GM23338 (cell line): ENCODE measurements at regions not wholly inside any gene's neighbourhood (a gene's known extent, or its start where the extent isn't known, plus 50 kb on each side); places are given as distances from the start of the nearest gene placed in this dataset.

Source experiments
- ATAC-seq: fragments of 200-7000 bp; cut with Tn5 transposase; 3 replicates; pipeline ENCODE4 v1.9.1; 2020
- DNase-seq: peaks from one replicate; pipeline ENCODE4 v3.0.0-alpha.2; 2015; ENCODE audit warnings: low spot score
- H2AFZ ChIP-seq: fragments of 200-600 bp; sonication (generic); 2 replicates; pipeline ENCODE4 v1.8.0; 2016; ENCODE audit warnings: antibody characterized with exemption, mild to moderate bottlenecking, moderate library complexity
- H3F3A ChIP-seq: fragments of 200-600 bp; sonication (generic); replicated peaks from 2 replicates; pipeline ENCODE4 v1.8.0; 2017; ENCODE audit warnings: antibody characterized with exemption, mixed run types, low read depth
- H3K27ac ChIP-seq: fragments of 200-600 bp; sonication (generic); 2 replicates; pipeline ENCODE4 v1.6.1; 2016; ENCODE audit warnings: low read depth
- H3K27me3 ChIP-seq: fragments of 200-600 bp; sonication (generic); 2 replicates; pipeline ENCODE4 v1.8.0; 2016; ENCODE audit warnings: mild to moderate bottlenecking, mixed run types, moderate library complexity; ENCODE audit not compliant: insufficient read depth
- H3K36me3 ChIP-seq: fragments of 200-600 bp; sonication (generic); 2 replicates; pipeline ENCODE4 v1.8.0; 2016; ENCODE audit warnings: mild to moderate bottlenecking; ENCODE audit not compliant: insufficient read depth
- H3K4me1 ChIP-seq: fragments of 200-600 bp; sonication (generic); 2 replicates; pipeline ENCODE4 v1.8.0; 2016; ENCODE audit warnings: mild to moderate bottlenecking, moderate library complexity; ENCODE audit not compliant: insufficient read depth
- H3K4me2 ChIP-seq: fragments of 200-600 bp; sonication (generic); 2 replicates; pipeline ENCODE4 v1.7.1; 2017; ENCODE audit warnings: mixed run types
- H3K4me3 ChIP-seq: fragments of 200-600 bp; sonication (generic); 2 replicates; pipeline ENCODE4 v1.6.1; 2016; ENCODE audit warnings: mixed run types
- H3K79me2 ChIP-seq: fragments of 200-600 bp; sonication (generic); replicated peaks from 2 replicates; pipeline ENCODE4 v1.8.0; 2017; ENCODE audit warnings: mild to moderate bottlenecking; ENCODE audit not compliant: insufficient read depth
- H3K9me2 ChIP-seq: fragments of 200-600 bp; sonication (generic); 2 replicates; pipeline ENCODE4 v1.8.0; 2017; ENCODE audit not compliant: insufficient read depth
- H4K20me1 ChIP-seq: fragments of 200-600 bp; sonication (generic); replicated peaks from 2 replicates; pipeline ENCODE4 v1.8.0; 2017; ENCODE audit warnings: mild to moderate bottlenecking; ENCODE audit not compliant: insufficient read depth
- H3K27ac Mint-ChIP-seq: 2 replicates; pipeline ENCODE4 v1.8.0; 2020; ENCODE audit warnings: inconsistent platforms, mild to moderate bottlenecking, moderate library complexity, mixed read lengths
- H3K27me3 Mint-ChIP-seq: 3 replicates; pipeline ENCODE4 v1.8.0; 2022; ENCODE audit warnings: low read depth, mild to moderate bottlenecking, moderate library complexity, mixed read lengths, inconsistent platforms; ENCODE audit not compliant: insufficient read depth, poor library complexity
- H3K36me3 Mint-ChIP-seq: 3 replicates; pipeline ENCODE4 v1.8.0; 2021; ENCODE audit warnings: low read depth, mild to moderate bottlenecking, inconsistent platforms, moderate library complexity, mixed read lengths
- H3K4me1 Mint-ChIP-seq: 3 replicates; pipeline ENCODE4 v1.8.0; 2020; ENCODE audit warnings: mild to moderate bottlenecking, inconsistent platforms, mixed read lengths
- H3K4me3 Mint-ChIP-seq: 3 replicates; pipeline ENCODE4 v1.8.0; 2021; ENCODE audit warnings: moderate library complexity, mild to moderate bottlenecking, inconsistent platforms, mixed read lengths
- H3K9me3 Mint-ChIP-seq: 3 replicates; pipeline ENCODE4 v1.8.0; 2020; ENCODE audit warnings: moderate library complexity, mild to moderate bottlenecking, inconsistent platforms, mixed read lengths
- CREB1 ChIP-seq: fragments of 250-450 bp; sonication (Bioruptor Pico); IDR thresholded peaks from 2 replicates; pipeline ENCODE4 v1.5.0; 2020; ENCODE audit warnings: low read depth, mild to moderate bottlenecking, moderate library complexity
- EZH2 ChIP-seq: fragments of 200-600 bp; sonication (generic); IDR thresholded peaks from one replicate; pipeline ENCODE4 v1.8.0; 2017; ENCODE audit warnings: antibody characterized with exemption, mild to moderate bottlenecking, low read depth; ENCODE audit not compliant: unreplicated experiment
- EZH2phosphoT487 ChIP-seq: fragments of 200-600 bp; sonication (generic); IDR thresholded peaks from one replicate; pipeline ENCODE4 v1.8.1; 2018; ENCODE audit warnings: antibody characterized with exemption; ENCODE audit not compliant: unreplicated experiment
- JUNB ChIP-seq: IDR thresholded peaks from one replicate; pipeline ENCODE4 v1.6.1; 2016; ENCODE audit warnings: antibody characterized with exemption; ENCODE audit not compliant: unreplicated experiment
- POLR2AphosphoS5 ChIP-seq: IDR thresholded peaks from 2 replicates; pipeline ENCODE4 v1.6.1; 2016; ENCODE audit warnings: antibody characterized with exemption, low read depth
- STAT1 ChIP-seq: IDR thresholded peaks from one replicate; pipeline ENCODE4 v1.6.1; 2016; ENCODE audit warnings: antibody characterized with exemption; ENCODE audit not compliant: unreplicated experiment
- ZNF114 ChIP-seq: fragments of 250-450 bp; sonication (Bioruptor Pico); IDR thresholded peaks from 2 replicates; pipeline ENCODE4 v1.5.0; 2020; ENCODE audit warnings: mild to moderate bottlenecking, moderate library complexity
- ZNF331 ChIP-seq: fragments of 250-450 bp; sonication (Bioruptor Pico); IDR thresholded peaks from 2 replicates; pipeline ENCODE4 v1.5.0; 2020; ENCODE audit warnings: low read depth, mild to moderate bottlenecking, moderate library complexity
- TF ChIP-seq, protein P1 (sequence below): fragments of 250-450 bp; sonication (Bioruptor Pico); IDR thresholded peaks from 2 replicates; pipeline ENCODE4 v1.5.0; 2020; ENCODE audit warnings: mild to moderate bottlenecking, moderate library complexity
- TF ChIP-seq, protein P2 (sequence below): IDR thresholded peaks from one replicate; pipeline ENCODE4 v1.6.1; 2018; ENCODE audit warnings: antibody characterized with exemption; ENCODE audit not compliant: unreplicated experiment
- TF ChIP-seq, protein P3 (sequence below): IDR thresholded peaks from 2 replicates; pipeline ENCODE4 v1.6.1; 2016; ENCODE audit warnings: antibody characterized with exemption

DNA sequence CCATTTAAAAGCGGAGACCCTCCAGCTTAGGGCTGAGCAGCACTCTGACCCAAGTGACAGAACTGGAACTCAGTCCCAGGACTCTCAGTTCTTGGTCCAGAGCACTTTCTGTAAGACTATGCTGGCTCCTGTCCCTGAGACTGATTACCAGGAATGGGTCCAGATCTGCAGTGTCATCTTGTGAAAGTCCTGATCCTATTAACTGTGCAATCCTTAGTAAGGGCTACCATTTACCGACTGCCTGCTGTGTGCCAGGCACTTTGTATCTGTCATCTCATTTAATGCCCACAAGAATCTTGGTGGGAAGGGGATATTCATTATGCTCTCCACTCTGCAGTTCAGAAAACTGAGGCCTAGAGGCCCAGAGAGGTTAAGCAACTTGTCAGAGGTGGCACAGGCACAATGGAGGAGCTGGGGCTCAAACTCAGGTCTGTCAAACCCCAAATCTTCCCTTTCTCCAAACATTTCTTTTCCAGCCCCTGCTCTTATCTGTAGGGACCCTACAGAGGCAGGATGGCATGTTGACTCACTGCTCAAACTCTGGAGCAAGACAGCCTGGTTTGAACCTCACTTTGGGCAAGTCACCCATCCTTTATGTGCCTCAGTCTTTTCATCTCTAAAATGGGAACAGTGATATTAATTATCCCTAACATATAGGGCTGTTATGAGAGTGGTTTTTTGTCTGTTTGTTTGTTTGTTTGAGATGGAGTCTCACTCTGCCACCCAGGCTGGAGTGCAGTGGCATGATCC lies 57.6 kb upstream of the IFNLR1 start (continued):
- TF ChIP-seq, protein P1, sequence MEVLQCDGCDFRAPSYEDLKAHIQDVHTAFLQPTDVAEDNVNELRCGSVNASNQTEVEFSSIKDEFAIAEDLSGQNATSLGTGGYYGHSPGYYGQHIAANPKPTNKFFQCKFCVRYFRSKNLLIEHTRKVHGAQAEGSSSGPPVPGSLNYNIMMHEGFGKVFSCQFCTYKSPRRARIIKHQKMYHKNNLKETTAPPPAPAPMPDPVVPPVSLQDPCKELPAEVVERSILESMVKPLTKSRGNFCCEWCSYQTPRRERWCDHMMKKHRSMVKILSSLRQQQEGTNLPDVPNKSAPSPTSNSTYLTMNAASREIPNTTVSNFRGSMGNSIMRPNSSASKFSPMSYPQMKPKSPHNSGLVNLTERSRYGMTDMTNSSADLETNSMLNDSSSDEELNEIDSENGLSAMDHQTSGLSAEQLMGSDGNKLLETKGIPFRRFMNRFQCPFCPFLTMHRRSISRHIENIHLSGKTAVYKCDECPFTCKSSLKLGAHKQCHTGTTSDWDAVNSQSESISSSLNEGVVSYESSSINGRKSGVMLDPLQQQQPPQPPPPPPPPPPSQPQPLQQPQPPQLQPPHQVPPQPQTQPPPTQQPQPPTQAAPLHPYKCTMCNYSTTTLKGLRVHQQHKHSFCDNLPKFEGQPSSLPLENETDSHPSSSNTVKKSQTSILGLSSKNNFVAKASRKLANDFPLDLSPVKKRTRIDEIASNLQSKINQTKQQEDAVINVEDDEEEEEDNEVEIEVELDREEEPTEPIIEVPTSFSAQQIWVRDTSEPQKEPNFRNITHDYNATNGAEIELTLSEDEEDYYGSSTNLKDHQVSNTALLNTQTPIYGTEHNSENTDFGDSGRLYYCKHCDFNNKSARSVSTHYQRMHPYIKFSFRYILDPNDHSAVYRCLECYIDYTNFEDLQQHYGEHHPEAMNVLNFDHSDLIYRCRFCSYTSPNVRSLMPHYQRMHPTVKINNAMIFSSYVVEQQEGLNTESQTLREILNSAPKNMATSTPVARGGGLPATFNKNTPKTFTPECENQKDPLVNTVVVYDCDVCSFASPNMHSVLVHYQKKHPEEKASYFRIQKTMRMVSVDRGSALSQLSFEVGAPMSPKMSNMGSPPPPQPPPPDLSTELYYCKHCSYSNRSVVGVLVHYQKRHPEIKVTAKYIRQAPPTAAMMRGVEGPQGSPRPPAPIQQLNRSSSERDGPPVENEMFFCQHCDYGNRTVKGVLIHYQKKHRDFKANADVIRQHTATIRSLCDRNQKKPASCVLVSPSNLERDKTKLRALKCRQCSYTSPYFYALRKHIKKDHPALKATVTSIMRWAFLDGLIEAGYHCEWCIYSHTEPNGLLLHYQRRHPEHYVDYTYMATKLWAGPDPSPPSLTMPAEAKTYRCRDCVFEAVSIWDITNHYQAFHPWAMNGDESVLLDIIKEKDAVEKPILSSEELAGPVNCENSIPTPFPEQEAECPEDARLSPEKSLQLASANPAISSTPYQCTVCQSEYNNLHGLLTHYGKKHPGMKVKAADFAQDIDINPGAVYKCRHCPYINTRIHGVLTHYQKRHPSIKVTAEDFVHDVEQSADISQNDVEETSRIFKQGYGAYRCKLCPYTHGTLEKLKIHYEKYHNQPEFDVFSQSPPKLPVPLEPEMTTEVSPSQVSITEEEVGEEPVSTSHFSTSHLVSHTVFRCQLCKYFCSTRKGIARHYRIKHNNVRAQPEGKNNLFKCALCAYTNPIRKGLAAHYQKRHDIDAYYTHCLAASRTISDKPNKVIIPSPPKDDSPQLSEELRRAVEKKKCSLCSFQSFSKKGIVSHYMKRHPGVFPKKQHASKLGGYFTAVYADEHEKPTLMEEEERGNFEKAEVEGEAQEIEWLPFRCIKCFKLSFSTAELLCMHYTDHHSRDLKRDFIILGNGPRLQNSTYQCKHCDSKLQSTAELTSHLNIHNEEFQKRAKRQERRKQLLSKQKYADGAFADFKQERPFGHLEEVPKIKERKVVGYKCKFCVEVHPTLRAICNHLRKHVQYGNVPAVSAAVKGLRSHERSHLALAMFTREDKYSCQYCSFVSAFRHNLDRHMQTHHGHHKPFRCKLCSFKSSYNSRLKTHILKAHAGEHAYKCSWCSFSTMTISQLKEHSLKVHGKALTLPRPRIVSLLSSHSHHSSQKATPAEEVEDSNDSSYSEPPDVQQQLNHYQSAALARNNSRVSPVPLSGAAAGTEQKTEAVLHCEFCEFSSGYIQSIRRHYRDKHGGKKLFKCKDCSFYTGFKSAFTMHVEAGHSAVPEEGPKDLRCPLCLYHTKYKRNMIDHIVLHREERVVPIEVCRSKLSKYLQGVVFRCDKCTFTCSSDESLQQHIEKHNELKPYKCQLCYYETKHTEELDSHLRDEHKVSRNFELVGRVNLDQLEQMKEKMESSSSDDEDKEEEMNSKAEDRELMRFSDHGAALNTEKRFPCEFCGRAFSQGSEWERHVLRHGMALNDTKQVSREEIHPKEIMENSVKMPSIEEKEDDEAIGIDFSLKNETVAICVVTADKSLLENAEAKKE (CRISPR knock-in tag): no peak
- TF ChIP-seq POLR2AphosphoS5 (no peak), JUNB (no peak)

DNA sequence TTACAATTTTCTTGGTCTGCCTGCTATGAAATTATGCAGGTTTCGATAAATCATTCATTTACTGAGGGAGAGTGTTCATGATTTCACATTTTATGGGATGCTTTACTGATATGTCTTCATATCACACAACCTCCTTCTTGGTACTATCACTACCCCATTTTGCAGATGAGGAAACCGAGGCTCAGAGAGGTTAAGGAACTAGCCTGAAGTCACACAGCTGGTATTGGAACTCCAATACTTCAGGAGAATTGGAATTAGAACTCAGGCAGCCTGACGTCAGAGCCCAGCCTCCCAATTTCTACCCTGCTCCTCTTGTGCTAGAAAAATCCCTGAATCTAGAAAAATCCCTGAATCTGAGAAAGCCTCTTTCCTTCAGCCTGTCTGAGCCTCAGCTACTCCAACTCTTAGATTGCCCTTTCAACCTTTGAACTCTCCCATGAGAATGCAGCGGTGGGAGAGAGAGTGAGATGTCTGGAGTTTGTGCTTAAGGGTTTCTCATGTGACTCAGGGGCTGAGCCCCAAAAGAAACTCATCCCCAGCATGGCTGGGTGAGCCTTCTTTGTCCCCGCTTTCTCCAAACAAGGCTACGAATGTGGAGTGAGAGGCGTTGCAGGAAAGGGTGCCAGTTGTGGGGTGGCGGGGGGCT lies 50.8 kb upstream of the IFNLR1 start:
- H3K9me3 Mint-ChIP-seq: peaks cover 4% of the 10 kb centered on the region; the same call in 1 of the 3 replicates
- H3K4me1 Mint-ChIP-seq: peaks cover 18% of the 10 kb centered on the region
- DNase-seq: no peak
- Histone ChIP-seq H3K27me3 (no peaks in the 10 kb centered on the region), H4K20me1 (no peaks in the 10 kb centered on the region), H3K4me1 (peaks cover 3% of the 10 kb centered on the region; the same call in 1 of the 2 replicates), H3F3A (no peaks in the 10 kb centered on the region), H3K9me2 (no peaks in the 10 kb centered on the region), H3K4me3 (no peak overlapping the region), H3K36me3 (no peaks in the 10 kb centered on the region), H3K79me2 (no peaks in the 10 kb centered on the region), H2AFZ (peak overlapping the region; percentile 95), H3K27ac (no peak overlapping the region), H3K4me2 (no peak overlapping the region)
- no peaks in the 10 kb centered on the region for H3K36me3 Mint-ChIP-seq
- H3K27me3 Mint-ChIP-seq: peaks cover 3% of the 10 kb centered on the region
- peak overlapping the region; percentile 42 for H3K27ac Mint-ChIP-seq
- ATAC-seq: no peak
- H3K4me3 Mint-ChIP-seq: no peak overlapping the region
- TF ChIP-seq, protein P2, sequence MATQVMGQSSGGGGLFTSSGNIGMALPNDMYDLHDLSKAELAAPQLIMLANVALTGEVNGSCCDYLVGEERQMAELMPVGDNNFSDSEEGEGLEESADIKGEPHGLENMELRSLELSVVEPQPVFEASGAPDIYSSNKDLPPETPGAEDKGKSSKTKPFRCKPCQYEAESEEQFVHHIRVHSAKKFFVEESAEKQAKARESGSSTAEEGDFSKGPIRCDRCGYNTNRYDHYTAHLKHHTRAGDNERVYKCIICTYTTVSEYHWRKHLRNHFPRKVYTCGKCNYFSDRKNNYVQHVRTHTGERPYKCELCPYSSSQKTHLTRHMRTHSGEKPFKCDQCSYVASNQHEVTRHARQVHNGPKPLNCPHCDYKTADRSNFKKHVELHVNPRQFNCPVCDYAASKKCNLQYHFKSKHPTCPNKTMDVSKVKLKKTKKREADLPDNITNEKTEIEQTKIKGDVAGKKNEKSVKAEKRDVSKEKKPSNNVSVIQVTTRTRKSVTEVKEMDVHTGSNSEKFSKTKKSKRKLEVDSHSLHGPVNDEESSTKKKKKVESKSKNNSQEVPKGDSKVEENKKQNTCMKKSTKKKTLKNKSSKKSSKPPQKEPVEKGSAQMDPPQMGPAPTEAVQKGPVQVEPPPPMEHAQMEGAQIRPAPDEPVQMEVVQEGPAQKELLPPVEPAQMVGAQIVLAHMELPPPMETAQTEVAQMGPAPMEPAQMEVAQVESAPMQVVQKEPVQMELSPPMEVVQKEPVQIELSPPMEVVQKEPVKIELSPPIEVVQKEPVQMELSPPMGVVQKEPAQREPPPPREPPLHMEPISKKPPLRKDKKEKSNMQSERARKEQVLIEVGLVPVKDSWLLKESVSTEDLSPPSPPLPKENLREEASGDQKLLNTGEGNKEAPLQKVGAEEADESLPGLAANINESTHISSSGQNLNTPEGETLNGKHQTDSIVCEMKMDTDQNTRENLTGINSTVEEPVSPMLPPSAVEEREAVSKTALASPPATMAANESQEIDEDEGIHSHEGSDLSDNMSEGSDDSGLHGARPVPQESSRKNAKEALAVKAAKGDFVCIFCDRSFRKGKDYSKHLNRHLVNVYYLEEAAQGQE: no peak
- TF ChIP-seq ZNF114 (CRISPR knock-in tag) (no peak), ZNF331 (CRISPR knock-in tag) (no peak), EZH2 (no peak), CREB1 (CRISPR knock-in tag) (no peak), STAT1 (no peak), EZH2phosphoT487 (no peak)
- TF ChIP-seq, protein P3, sequence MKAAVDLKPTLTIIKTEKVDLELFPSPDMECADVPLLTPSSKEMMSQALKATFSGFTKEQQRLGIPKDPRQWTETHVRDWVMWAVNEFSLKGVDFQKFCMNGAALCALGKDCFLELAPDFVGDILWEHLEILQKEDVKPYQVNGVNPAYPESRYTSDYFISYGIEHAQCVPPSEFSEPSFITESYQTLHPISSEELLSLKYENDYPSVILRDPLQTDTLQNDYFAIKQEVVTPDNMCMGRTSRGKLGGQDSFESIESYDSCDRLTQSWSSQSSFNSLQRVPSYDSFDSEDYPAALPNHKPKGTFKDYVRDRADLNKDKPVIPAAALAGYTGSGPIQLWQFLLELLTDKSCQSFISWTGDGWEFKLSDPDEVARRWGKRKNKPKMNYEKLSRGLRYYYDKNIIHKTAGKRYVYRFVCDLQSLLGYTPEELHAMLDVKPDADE: no peak
